ENCODE measurements at regions not wholly inside any gene's neighbourhood (a gene's known extent, or its start where the extent isn't known, plus 50 kb on each side); places are given as distances from the start of the nearest gene placed in this dataset.
"Not testable (repeated sequence)": the region's sequence is repeated elsewhere in the genome, so short reads cannot be mapped to it uniquely, and the experiment has no call there.

DNA sequence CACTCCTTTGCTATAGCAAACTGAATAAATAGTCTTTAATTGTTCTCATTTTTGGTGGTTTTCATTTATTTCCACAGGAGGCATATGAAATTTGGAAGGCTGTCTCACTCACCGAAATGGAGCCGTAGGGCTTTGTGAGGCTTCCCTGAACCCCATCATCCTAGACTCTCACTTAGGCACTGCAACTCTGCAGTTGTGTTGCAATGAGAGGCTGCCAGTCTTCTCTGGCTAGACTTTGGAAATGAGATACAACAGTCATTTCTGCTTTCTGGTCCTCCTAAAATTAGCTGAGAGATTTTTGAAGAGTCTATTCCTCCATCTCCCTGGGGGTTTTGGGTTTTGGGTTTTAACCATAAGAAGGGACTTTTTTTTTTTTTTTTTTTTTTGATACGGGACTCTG is 146.5 kb downstream of the SH3BGRL start:
- DNase-seq: no peak

DNA sequence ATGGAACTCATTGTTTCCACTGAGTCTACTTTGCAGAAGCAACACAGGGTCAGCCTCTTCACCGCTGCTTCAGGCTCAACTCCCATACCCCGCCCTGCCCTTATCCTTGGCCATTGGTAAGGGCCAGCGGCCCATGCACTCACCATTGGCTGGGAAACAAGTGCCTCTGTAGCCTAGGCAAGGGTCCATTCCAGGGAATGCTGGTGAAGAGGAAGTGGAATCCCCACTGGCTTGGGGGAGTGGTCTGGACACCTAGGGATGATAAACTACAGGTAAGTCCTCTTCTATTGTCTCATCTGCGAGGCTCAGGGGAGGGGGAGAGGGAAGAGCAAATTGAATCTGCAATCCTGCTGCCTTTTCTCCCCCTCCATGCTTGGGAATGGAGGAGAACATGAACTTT is 153.1 kb downstream of the SH3BGRL start:
- no peak for DNase-seq

DNA sequence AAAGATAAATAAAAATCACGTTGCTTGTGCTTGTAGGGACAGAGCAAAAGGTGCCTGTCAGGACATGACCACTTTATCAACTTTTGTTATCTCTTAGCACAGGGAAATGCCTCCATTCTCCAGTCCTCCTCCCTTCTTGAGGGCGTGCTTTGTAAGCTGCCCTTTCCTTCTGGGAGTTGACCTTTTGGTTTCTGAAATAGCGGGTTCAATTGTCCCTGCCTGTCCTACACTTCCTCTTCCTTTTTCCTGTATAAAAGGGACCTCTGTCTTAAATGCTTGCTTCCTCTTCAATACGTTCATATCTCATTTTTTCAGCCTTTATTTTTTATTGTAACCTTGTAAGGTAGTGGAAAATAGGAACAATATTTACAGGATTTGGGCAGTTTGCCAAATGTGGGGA is 153.5 kb downstream of the SH3BGRL start:
- DNase-seq: no peak

DNA sequence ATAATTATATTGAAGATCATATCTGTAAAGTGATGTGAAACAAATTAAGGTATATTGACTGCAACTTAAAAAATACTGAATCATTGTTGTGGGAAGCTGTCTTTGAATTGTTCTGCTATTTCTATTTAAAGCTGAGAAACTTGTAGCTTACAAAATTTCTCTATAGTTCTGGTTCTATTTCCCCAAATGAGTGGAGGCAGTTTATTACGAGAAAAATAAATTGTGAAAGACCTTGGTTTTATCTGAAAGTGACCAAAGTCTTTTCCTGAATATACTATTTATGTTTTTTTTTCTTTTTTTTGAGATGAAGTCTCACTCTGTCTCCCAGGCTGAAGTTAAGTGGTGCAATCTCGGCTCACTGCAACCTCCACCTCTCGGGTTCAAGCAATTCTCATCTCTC is 165.4 kb downstream of the SH3BGRL start:
- DNase-seq: no peak

- peak; percentile 20 for DNase-seq
These were observed 175.4 kb downstream of the SH3BGRL start for GRCh38 chrX:81377329-81377728.

DNA sequence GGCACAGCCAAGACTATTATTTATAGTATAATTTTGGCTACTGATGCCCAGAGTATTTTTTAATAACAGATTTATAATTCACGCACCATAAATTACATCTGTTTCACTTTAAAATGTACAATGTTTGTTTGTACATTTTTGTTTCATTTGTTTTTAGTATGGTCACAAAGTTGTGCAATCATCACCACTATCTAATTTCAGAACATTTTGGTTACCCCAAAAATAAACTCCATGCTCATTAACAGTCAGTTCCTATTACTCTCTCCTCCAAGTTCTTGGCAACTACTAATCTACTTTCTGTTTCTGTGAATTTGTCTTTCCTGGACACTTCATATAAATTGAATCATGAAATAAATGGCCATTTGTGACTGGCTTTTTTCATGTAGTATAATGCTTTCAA is 176.7 kb downstream of the SH3BGRL start:
- no peak for DNase-seq

DNA sequence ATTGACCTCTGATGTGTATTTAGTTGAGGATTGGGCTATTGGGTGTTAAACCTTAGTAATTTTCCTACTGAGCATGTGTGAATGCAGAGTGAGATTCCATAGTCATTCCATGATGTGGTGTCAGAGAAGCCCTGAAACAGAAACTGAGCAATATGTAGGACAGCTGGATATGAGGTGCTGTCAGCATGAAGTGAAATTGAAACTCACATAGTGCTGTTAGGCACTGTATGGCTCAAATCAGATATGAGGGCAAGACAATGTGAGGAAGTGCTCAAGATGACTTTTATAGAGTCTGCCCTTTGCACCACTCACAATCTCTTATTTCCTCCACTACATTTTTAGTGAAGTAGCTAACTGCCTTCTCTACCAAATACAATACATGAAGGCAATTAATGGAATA is 188.3 kb downstream of the SH3BGRL start:
- DNase-seq: no peak

GRCh38 chrX:81392396-81392795 is 190.5 kb downstream of the SH3BGRL start:
- DNase-seq: no peak

- DNase-seq: no peak
These were observed 203.9 kb downstream of the SH3BGRL start for GRCh38 chrX:81405781-81406180.

DNA sequence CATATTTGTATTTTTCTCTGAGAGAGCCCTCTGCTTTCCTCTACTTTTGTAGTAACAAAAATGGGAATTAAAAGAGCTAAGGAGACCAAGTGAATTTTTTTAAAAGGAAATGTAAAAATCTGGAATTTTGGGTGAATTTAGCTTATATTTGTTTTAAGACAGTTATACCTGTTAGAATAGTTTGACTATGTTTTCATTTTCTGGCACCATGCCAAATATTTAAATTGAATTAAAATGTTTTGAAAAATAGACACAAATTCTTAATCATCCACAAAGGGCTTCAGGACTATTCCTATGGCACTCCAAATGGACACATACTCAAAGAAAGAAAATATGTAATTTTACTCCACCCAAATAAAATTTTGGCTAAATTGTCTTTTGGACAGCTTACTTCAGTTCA is 209.6 kb downstream of the SH3BGRL start:
- DNase-seq: no peak

- no peak for DNase-seq
These were observed 210.5 kb downstream of the SH3BGRL start for GRCh38 chrX:81412428-81412827.

- not testable (repeated sequence) for DNase-seq
These were observed 211.0 kb downstream of the SH3BGRL start for GRCh38 chrX:81412857-81413256.

- no peak for DNase-seq
These were observed 212.7 kb downstream of the SH3BGRL start for GRCh38 chrX:81414630-81415029.
